SK-N-SH treated with all-trans-retinoic acid at 6 μM for 48 hours (cell line): ENCODE measurements at regions not wholly inside any gene's neighbourhood (a gene's known extent, or its start where the extent isn't known, plus 50 kb on each side); places are given as distances from the start of the nearest gene placed in this dataset.
"Not testable (repeated sequence)": the region's sequence is repeated elsewhere in the genome, so short reads cannot be mapped to it uniquely, and the experiment has no call there.

Experiments
- ARNTL ChIP-seq: fragments of 450-650 bp; formaldehyde crosslinking; IDR thresholded peaks from 2 replicates; pipeline ENCODE4 v1.5.0; 2020; ENCODE audit warnings: low read depth, mild to moderate bottlenecking, moderate library complexity, borderline replicate concordance
- CREB5 ChIP-seq: fragments of 250-450 bp; sonication (Bioruptor Pico); IDR thresholded peaks from 2 replicates; pipeline ENCODE4 v1.5.1; 2020; ENCODE audit warnings: low read depth, mild to moderate bottlenecking, moderate library complexity
- CSRNP3 ChIP-seq: fragments of 250-450 bp; sonication (Bioruptor Pico); IDR thresholded peaks from 2 replicates; pipeline ENCODE4 v1.5.1; 2021; ENCODE audit warnings: mild to moderate bottlenecking, moderate library complexity
- ESRRG ChIP-seq: fragments of 250-450 bp; sonication (Bioruptor Pico); IDR thresholded peaks from 2 replicates; pipeline ENCODE4 v1.6.1; 2021; ENCODE audit warnings: mild to moderate bottlenecking
- ZFP30 ChIP-seq: fragments of 450-650 bp; formaldehyde crosslinking; IDR thresholded peaks from 2 replicates; pipeline ENCODE4 v1.5.0; 2022; ENCODE audit warnings: mild to moderate bottlenecking, moderate library complexity
- ZNF8 ChIP-seq: fragments of 450-650 bp; formaldehyde crosslinking; IDR thresholded peaks from 2 replicates; pipeline ENCODE4 v1.5.0; 2020; ENCODE audit warnings: mild to moderate bottlenecking, moderate library complexity

- TF ChIP-seq CSRNP3 (CRISPR knock-in tag); ARNTL (CRISPR knock-in tag); ZNF8 (CRISPR knock-in tag); ESRRG; ZFP30 (CRISPR knock-in tag); CREB5 (CRISPR knock-in tag): not testable (repeated sequence)
Measured at GRCh38 chr4:181811550-181811949, 431.7 kb upstream of the TENM3 start.
